Hematopoietic multipotent progenitor cell treated with erythropoietin and hydrocortisone succinate and interleukin-3 and kit ligand, for 8 days (in vitro differentiated cells): ENCODE measurements at regions not wholly inside any gene's neighbourhood (a gene's known extent, or its start where the extent isn't known, plus 50 kb on each side); places are given as distances from the start of the nearest gene placed in this dataset.
"Not testable (repeated sequence)": the region's sequence is repeated elsewhere in the genome, so short reads cannot be mapped to it uniquely, and the experiment has no call there.

Experiments used
- DNase-seq: peaks from one replicate; pipeline ENCODE4 v3.0.0-alpha.2; 2015

DNA sequence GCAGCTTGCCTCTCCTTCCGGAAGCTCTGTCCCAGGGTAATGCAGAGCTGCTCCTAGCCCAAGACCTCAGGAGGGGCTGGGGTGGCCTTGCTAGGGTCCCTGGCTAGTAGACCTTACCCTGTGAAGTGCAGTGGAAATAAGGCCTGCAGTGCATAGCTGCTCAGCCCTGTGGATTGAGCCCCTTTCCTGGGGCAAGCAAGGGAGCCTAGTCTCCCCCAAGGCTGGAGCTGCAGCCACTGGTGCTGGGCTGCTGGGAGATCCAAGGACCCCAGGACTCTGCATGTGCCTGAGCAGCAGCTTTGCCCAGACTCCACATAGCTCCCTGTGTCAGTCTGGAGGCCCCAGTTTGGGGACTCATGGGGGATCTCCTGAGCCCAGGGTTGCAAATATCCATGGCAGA, 57.9 kb downstream of the FANCF start:
- no peak for DNase-seq

DNA sequence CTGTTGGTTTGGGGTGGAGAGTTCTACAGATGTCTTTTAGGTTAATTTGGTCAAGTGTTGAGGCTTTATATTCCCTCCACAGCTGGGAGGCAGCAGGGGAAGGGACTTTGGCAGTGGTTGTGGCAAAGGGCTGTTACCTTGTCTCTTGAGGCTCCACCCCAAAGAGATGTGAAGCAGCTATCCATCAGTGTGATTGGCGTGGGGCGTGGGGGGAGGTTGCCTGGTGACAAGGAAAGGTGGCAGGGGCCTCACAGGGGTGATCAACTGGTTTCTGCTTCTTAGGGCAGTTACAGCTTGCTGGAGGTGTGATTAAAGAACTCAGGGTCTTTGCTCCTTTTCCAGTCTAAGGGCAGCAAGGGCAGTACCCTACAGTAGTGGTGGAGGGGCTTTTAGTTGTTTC, 59.3 kb downstream of the FANCF start:
- no peak for DNase-seq

DNA sequence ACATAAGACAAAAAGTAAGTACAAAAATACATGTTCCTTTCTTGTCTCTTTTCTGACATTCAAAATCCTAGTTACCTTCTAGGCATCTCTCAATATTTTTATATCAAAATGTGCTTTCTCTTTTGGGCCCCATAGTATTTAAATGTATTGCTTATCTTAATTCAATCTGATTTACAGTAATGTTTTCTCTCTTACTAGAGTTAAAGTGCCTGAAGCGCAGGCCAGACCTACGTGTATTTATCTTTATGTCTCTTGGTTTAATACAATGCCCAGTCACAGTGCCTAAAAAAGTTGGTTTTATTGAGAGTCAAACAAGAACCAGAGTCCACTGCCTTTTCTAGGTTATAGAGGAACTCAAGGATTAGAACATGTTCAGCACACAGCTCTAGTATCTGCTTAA, 64.3 kb downstream of the FANCF start:
- DNase-seq = no peak

- no peak for DNase-seq
Measured at GRCh38 chr11:22559416-22559815, 66.2 kb downstream of the FANCF start.

GRCh38 chr11:22558664-22559063, 67.0 kb downstream of the FANCF start:
- no peak for DNase-seq

DNA sequence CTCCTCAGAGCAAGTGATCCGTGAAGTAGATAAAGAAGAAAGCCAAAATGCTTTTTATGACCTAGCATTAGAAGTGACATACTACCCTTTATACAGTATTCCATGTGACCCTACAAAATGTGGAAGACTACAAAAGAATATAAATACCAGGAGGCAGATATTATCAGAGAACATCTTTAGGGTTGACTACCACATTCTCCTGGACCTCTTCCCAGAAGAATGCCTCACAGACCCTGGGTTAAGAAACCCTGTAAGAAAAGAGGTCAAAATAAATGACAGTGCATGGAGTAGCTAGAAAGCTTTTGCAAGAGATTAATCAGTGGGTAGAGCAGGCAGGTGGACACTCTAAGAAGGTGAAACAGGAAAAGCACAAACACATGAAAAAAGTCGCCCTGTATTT, 69.2 kb downstream of the FANCF start:
- DNase-seq = no peak

DNA sequence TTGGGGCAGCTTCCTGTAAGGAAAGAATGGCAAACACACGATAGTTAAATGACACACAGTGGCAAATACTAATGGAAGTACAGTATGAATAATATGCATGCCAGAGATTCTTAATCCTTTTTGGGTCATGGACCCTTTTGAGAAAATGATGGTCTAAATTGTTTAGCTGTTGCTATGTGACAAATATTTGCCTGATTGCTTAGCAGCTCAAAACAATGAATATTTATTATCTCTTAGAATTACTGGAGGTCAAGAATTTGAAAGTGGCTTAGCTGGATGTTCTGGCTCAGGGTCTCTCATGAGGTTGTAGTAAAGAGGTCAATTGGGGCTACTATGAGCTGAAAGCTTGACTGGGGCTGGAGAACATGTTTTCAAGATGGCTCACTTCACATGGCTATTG, 69.7 kb downstream of the FANCF start:
- DNase-seq = no peak

DNA sequence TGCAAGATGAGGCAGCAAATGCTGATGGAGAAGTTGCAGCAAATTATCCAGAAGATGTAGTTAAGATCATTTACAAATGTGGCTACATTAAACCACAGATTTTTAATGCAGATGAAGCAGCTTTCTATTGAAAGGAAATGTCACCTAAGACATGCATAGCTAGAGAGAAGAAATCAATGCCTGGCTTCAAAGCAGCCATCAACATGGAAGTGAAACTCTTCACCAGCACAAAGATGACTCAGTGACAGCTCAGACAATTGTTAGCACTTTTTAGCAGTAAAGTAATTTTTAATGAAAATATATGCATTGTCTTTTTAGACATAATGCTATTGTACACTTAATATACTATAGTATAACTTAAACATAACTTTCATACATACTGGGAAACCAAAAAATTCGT, 71.4 kb downstream of the FANCF start:
- DNase-seq = no peak

GRCh38 chr11:22552885-22553284, 72.7 kb downstream of the FANCF start:
- DNase-seq = no peak

DNA sequence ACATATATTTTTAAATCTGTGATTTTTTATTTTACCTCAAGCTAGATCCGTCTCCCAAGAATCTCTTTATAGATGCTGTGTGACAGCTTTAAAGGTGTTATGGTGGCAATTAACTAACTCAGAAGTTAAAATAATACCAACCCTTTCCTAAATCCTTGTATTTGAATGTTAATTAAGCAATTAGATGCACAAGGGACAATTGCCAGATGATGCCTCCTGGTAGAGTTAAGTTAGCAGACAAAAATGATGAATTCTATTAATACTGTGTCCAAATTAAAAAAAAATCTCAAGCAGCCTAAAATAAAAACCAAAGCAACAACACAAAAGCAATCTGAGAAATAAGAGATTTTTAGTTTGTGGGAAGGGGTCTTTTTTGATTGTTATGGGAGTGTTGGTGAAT, 78.9 kb downstream of the FANCF start:
- no peak for DNase-seq

DNA sequence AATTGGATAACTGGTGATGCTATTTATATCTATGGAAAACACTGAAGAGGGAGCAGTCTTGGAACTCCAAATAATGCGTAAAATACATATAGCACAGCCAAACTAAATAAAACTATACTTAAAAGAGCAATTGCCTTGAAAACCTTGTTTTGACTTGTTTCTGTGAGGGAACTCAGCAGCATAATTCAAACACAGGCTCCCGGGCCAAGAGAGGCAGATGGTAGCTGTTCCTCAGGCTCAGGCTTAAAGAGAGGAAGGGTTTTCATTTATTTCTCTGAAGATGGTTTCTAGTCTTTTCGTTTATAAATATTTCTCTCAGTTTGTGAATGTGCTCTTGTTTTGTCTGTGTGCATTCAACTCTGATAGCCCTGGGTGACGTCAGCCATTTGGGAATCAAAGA, 82.4 kb downstream of the FANCF start:
- no peak for DNase-seq

- DNase-seq = peak; percentile 6
Measured at GRCh38 chr11:22539821-22540256, 85.8 kb downstream of the FANCF start.

DNA sequence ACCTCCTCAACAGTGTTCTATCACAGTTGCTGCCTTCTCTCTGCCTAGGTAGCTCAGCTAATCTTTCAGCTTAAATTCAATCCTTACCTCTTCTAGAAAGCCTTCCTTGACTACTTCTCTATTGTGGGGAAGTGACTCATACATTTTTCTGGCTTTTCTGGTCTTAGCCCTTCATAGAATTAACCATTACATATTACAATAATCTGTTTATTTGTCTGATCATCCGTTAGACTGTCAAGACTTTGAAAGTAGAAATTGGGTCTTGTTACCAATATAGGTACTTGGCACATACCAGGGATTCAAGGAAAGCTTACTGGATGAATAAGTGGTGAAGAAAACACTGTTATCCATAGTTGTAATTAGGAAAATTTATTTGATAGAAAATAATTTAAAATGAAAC, 89.6 kb downstream of the FANCF start:
- no peak for DNase-seq

- DNase-seq = not testable (repeated sequence)
Measured at GRCh38 chr11:22528612-22529429, 96.8 kb downstream of the FANCF start.

DNA sequence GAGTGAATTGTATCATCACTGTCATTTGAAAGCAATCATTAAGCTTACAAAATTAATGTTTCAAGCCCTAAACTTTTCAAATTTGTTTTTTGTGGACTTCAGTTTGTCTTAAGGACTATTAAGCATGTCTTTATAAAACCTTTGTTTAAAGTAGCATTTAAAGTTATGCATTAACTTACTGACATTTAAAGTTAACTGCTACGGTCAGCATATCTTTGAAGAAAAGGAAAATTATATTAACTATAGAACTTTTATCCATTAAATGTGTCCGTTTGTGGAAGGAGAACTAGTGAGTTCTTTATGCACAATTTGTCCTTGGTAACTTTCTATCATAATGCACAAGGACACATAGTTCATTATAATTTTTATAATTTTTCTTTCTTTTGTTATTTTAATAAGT, 103.4 kb downstream of the FANCF start:
- no peak for DNase-seq

GRCh38 chr11:22521226-22521625, 104.4 kb downstream of the FANCF start:
- DNase-seq = no peak

- no peak for DNase-seq
Measured at GRCh38 chr11:22520521-22520920, 105.1 kb downstream of the FANCF start.

DNA sequence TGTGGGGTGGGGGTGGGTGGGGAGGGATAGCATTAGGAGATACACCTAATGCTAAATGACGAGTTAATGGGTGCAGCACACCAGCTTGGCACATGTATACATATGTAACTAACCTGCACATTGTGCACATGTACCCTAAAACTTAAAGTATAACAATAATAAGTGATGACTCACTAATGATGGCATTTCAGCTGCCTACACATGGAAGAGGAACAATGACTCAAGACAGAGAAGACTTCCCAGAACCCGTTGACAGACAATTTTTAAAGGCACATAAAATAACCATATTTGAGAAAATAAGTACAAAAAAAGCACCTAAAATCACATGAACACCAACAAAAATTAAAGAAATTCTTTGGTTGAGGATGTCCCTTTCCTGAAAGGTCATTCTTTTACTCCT, 107.3 kb downstream of the FANCF start:
- DNase-seq = not testable (repeated sequence)

GRCh38 chr11:22516111-22516510, 109.5 kb downstream of the FANCF start:
- no peak for DNase-seq

- DNase-seq = no peak
Measured at GRCh38 chr11:22512457-22512856, 113.2 kb downstream of the FANCF start.

DNA sequence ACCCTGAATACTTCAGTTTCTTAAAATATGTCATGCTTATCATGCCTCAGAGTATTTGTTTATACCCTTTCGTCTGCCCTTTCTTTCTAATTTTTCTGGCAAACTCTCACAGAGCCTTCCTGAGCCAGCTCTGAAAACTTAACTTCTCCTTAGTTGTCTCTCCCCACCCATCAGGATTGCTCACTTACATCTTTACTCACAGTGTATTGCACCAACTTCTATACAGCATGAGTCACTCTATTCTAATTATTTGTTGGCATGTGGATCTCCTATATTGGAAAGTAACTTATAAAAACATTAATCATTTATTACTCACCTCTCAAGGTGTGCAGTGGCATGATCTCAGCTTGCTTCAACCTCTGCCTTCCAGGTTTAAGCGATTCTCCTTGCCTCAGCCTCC, 114.9 kb downstream of the FANCF start:
- DNase-seq = no peak

GRCh38 chr11:22510010-22510409, 115.6 kb downstream of the FANCF start:
- DNase-seq = no peak

DNA sequence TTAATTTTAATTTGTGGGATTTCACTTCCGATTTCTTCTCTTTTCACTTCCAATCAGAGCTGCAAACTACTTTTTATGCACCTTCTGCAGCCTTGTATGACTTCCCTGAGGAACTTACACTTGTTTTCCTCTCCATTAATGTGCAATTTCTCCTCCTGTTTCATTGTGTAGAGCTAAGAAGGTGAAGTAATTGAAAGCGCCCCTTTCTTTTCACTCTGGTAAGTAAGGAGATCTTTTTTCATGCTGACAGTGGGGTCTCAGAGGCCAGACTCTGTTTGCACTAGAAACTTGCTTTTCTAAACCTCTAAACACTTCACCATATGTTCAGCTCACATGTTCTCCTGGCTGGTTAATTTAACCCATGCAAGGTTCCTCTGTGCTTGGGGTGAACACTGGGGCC, 117.0 kb downstream of the FANCF start:
- no peak for DNase-seq

- DNase-seq = no peak
Measured at GRCh38 chr11:22497474-22497873, 128.1 kb downstream of the FANCF start.

- DNase-seq = no peak
Measured at GRCh38 chr11:22491555-22492225, 133.9 kb downstream of the FANCF start.
